Kidney epithelial cell (primary cell): ENCODE measurements at regions not wholly inside any gene's neighbourhood (a gene's known extent, or its start where the extent isn't known, plus 50 kb on each side); places are given as distances from the start of the nearest gene placed in this dataset.
"Not testable (repeated sequence)": the region's sequence is repeated elsewhere in the genome, so short reads cannot be mapped to it uniquely, and the experiment has no call there.

Experiments used
- DNase-seq: peaks from one replicate; pipeline ENCODE4 v3.0.0-alpha.2; 2010; ENCODE audit warnings: low read depth
- H3K27me3 ChIP-seq: 2 replicates; pipeline ENCODE4 v1.6.0; 2011; ENCODE audit warnings: low read length; ENCODE audit not compliant: control insufficient read depth, insufficient read depth
- H3K36me3 ChIP-seq: 2 replicates; pipeline ENCODE4 v1.5.1; 2011; ENCODE audit warnings: low read length; ENCODE audit not compliant: control insufficient read depth, insufficient read depth
- H3K4me3 ChIP-seq: 2 replicates; pipeline ENCODE4 v1.5.1; 2011; ENCODE audit warnings: low read depth, mild to moderate bottlenecking, control low read depth, low read length
- CTCF ChIP-seq: IDR thresholded peaks from 2 replicates; pipeline ENCODE4 v1.5.1; 2011; ENCODE audit warnings: mild to moderate bottlenecking, moderate library complexity, low read length, control low read depth, inconsistent platforms; ENCODE audit not compliant: insufficient read depth, poor library complexity, severe bottlenecking

- H3K4me3 ChIP-seq, result no peak overlapping the region
- no peaks in the 10 kb centered on the region for H3K36me3 ChIP-seq
- DNase-seq, result no peak
- no peaks in the 10 kb centered on the region for H3K27me3 ChIP-seq
- no peak for TF ChIP-seq CTCF
Measured at GRCh38 chr6:92243315-92243714, 1176.0 kb downstream of the EPHA7 start.

GRCh38 chr6:92231171-92231701 is 1188.1 kb downstream of the EPHA7 start:
- no peaks in the 10 kb centered on the region for H3K27me3 ChIP-seq
- no peaks in the 10 kb centered on the region for H3K36me3 ChIP-seq
- no peak for DNase-seq
- TF ChIP-seq CTCF, result no peak
- no peak overlapping the region for H3K4me3 ChIP-seq

- DNase-seq, H3K27me3 ChIP-seq, H3K36me3 ChIP-seq, H3K4me3 ChIP-seq: not testable (repeated sequence)
Measured at GRCh38 chr6:92219987-92220386, 1199.4 kb downstream of the EPHA7 start.

GRCh38 chr6:92216717-92217116 is 1202.6 kb downstream of the EPHA7 start:
- Histone ChIP-seq H3K36me3 (no peaks in the 10 kb centered on the region), H3K27me3 (no peaks in the 10 kb centered on the region), H3K4me3 (no peak overlapping the region)
- DNase-seq, result no peak
- TF ChIP-seq CTCF, result no peak

- TF ChIP-seq CTCF, result no peak
- H3K27me3 ChIP-seq, result no peaks in the 10 kb centered on the region
- H3K36me3 ChIP-seq, result no peaks in the 10 kb centered on the region
- DNase-seq, result peak; percentile 2
- H3K4me3 ChIP-seq, result no peak overlapping the region
Measured at GRCh38 chr6:92201618-92202017, 1217.7 kb downstream of the EPHA7 start.

- TF ChIP-seq CTCF, result no peak
Measured at GRCh38 chr6:92196325-92196724, 1223.0 kb downstream of the EPHA7 start.

More at GRCh38 chr6:92196325-92196724, 1223.0 kb downstream of the EPHA7 start:
- Histone ChIP-seq H3K27me3 (no peaks in the 10 kb centered on the region), H3K4me3 (no peak overlapping the region), H3K36me3 (no peaks in the 10 kb centered on the region)
- DNase-seq, result no peak
